Osteoblast (primary cell): ENCODE measurements at regions not wholly inside any gene's neighbourhood (a gene's known extent, or its start where the extent isn't known, plus 50 kb on each side); places are given as distances from the start of the nearest gene placed in this dataset.

Experiments
- DNase-seq: peaks from one replicate; pipeline ENCODE4 v3.0.0; 2011; ENCODE audit warnings: low spot score, mixed read lengths; ENCODE audit not compliant: insufficient read length; ENCODE audit errors: missing footprints
- H2AFZ ChIP-seq: 2 replicates; pipeline ENCODE4 v1.6.0; 2011; ENCODE audit warnings: mild to moderate bottlenecking, low read length
- H3K27ac ChIP-seq: 2 replicates; pipeline ENCODE4 v1.5.1; 2011; ENCODE audit warnings: mild to moderate bottlenecking, low read depth, low read length, moderate library complexity
- H3K27me3 ChIP-seq: 2 replicates; pipeline ENCODE4 v1.6.0; 2012; ENCODE audit warnings: mild to moderate bottlenecking, control low read depth, inconsistent platforms, low read length, moderate library complexity; ENCODE audit not compliant: insufficient read depth
- H3K36me3 ChIP-seq: 2 replicates; pipeline ENCODE4 v1.5.1; 2011; ENCODE audit warnings: mild to moderate bottlenecking, low read length, control low read depth, moderate library complexity; ENCODE audit not compliant: insufficient read depth
- H3K4me1 ChIP-seq: 2 replicates; pipeline ENCODE4 v1.5.1; 2011; ENCODE audit warnings: mild to moderate bottlenecking, low read length, control low read depth, moderate library complexity; ENCODE audit not compliant: insufficient read depth
- H3K4me2 ChIP-seq: 2 replicates; pipeline ENCODE4 v1.6.0; 2011; ENCODE audit warnings: mild to moderate bottlenecking, low read length; ENCODE audit not compliant: insufficient read depth
- H3K4me3 ChIP-seq: fragments of 200-600 bp; sonication (generic); 3 replicates; pipeline ENCODE4 v1.5.1; 2012; ENCODE audit warnings: mild to moderate bottlenecking, low read length, inconsistent platforms; ENCODE audit not compliant: insufficient read depth
- H3K79me2 ChIP-seq: 2 replicates; pipeline ENCODE4 v1.6.0; 2012; ENCODE audit warnings: mild to moderate bottlenecking, low read length, control low read depth, inconsistent platforms; ENCODE audit not compliant: insufficient read depth
- H3K9me3 ChIP-seq: 2 replicates; pipeline ENCODE4 v1.5.1; 2011; ENCODE audit warnings: low read depth, low read length, control low read depth
- H4K20me1 ChIP-seq: 2 replicates; pipeline ENCODE4 v1.6.0; 2012; ENCODE audit warnings: mild to moderate bottlenecking, low read length, control low read depth; ENCODE audit not compliant: insufficient read depth
- TF ChIP-seq, protein P1 (sequence below): IDR thresholded peaks from 2 replicates; pipeline ENCODE4 v1.5.1; 2011; ENCODE audit warnings: mild to moderate bottlenecking, low read depth, low read length, moderate library complexity; ENCODE audit errors: extremely low read depth

DNA sequence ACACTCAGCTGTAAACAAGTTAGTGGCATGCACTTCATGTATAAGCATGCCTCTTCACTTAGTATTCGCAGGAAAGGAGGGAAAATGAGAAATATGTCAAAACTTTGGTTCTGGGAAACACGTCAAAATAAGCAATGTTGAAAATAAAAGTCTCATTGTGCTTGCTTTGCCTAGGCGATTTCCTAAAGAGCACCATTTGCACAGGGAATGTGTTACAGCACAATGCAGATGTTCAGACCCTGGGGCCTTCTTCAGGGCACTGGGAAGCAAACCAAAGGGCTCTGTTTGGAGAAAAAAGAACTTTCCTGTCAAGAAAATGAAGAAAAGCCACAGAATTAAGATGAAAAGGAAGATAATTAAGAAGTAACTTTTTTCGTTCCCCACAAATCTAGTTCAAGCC, 98.6 kb upstream of the PLD5 start:
- Histone ChIP-seq H3K4me1 (no peaks in the 10 kb centered on the region), H3K79me2 (no peaks in the 10 kb centered on the region), H3K4me2 (no peak overlapping the region), H3K9me3 (no peaks in the 10 kb centered on the region), H3K36me3 (no peaks in the 10 kb centered on the region), H3K4me3 (no peak overlapping the region), H4K20me1 (no peaks in the 10 kb centered on the region), H3K27me3 (no peaks in the 10 kb centered on the region), H2AFZ (no peak overlapping the region), H3K27ac (no peak overlapping the region)
- no peak for DNase-seq
- TF ChIP-seq, protein P1, sequence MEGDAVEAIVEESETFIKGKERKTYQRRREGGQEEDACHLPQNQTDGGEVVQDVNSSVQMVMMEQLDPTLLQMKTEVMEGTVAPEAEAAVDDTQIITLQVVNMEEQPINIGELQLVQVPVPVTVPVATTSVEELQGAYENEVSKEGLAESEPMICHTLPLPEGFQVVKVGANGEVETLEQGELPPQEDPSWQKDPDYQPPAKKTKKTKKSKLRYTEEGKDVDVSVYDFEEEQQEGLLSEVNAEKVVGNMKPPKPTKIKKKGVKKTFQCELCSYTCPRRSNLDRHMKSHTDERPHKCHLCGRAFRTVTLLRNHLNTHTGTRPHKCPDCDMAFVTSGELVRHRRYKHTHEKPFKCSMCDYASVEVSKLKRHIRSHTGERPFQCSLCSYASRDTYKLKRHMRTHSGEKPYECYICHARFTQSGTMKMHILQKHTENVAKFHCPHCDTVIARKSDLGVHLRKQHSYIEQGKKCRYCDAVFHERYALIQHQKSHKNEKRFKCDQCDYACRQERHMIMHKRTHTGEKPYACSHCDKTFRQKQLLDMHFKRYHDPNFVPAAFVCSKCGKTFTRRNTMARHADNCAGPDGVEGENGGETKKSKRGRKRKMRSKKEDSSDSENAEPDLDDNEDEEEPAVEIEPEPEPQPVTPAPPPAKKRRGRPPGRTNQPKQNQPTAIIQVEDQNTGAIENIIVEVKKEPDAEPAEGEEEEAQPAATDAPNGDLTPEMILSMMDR = no peak

DNA sequence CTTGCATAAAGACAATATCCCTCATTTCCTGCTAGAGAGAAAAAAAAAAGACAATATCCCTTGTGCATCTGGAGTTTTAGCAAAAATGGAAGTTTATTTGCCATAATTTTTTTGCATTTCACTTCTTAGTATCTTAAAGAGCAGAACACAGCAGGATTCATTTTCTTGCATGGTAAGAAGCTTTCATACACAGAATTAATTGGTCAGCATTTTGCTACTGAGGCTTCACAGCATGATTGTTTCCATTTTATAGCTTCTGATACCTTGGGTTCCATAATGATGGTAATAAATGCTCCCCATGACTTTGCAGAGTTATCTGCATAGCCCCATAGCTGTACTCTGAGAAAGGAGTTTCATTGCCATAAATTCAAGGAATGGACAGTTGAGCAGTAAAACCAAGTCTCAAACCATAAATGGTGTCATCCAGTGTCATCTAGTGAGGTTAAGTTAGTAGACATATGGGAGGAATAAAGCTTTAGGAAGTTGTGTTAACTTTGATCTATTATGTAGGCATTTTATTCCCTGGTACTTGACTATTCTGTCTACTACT, 88.8 kb upstream of the PLD5 start:
- TF ChIP-seq, protein P1 = no peak
- no peaks in the 10 kb centered on the region for H4K20me1 ChIP-seq

DNA sequence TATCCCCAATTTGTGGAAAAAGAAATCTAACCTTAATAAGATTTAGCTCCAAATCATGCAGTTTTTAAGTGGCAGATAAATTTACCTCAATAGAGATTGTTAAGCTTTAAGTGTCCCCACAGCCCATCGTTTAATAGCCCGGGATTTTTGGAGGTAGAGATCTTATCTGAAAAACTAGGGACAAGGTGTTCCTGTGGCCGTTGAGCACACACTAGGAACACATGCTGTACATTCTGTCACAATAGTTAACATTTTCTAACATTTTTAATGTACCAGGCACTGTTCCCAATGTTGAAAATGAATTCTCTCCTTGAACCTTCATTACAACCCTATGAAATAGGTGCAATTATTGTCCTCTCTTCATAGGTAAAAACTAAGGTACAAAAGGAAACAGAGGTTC, 85.7 kb upstream of the PLD5 start:
- Histone ChIP-seq H3K36me3 (no peaks in the 10 kb centered on the region), H3K4me1 (no peaks in the 10 kb centered on the region), H3K79me2 (no peaks in the 10 kb centered on the region), H3K27me3 (no peaks in the 10 kb centered on the region), H3K4me3 (no peak overlapping the region), H3K4me2 (no peak overlapping the region), H2AFZ (no peak overlapping the region), H3K9me3 (no peaks in the 10 kb centered on the region), H3K27ac (no peak overlapping the region), H4K20me1 (no peaks in the 10 kb centered on the region)
- no peak for DNase-seq
- TF ChIP-seq, protein P1 = no peak

More for the DNA sequence above, 88.8 kb upstream of the PLD5 start:
- DNase-seq = no peak
- Histone ChIP-seq H3K4me3 (no peak overlapping the region), H3K79me2 (no peaks in the 10 kb centered on the region), H3K9me3 (no peaks in the 10 kb centered on the region), H3K27me3 (no peaks in the 10 kb centered on the region), H3K4me1 (no peaks in the 10 kb centered on the region), H3K27ac (no peak overlapping the region), H3K36me3 (no peaks in the 10 kb centered on the region), H2AFZ (no peak overlapping the region), H3K4me2 (no peak overlapping the region)

DNA sequence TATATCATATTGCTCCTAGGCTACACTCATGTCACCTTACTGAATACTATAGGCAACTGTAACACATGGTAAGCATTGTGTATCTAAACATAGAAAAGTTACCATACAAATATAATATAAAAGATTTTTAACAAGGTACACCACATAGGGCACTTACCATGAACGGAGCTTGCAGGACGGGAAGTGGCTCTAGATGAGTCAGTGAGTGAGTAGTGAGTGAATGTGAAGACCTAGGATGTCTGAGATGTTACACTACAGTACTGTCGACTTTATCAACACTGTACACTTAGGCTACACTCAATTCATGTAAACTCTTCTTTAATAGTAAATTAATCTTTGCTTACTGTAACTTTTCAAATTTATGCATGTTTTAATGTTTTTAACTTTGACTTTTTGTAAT, 81.0 kb upstream of the PLD5 start:
- Histone ChIP-seq H3K4me3 (no peak overlapping the region), H2AFZ (no peak overlapping the region), H3K9me3 (no peaks in the 10 kb centered on the region), H3K79me2 (no peaks in the 10 kb centered on the region), H4K20me1 (no peaks in the 10 kb centered on the region), H3K27ac (no peak overlapping the region), H3K36me3 (no peaks in the 10 kb centered on the region), H3K4me1 (no peaks in the 10 kb centered on the region), H3K27me3 (no peaks in the 10 kb centered on the region), H3K4me2 (no peak overlapping the region)
- DNase-seq = no peak
- TF ChIP-seq, protein P1 = no peak
